Osteocyte (in vitro differentiated cells): ENCODE measurements at regions not wholly inside any gene's neighbourhood (a gene's known extent, or its start where the extent isn't known, plus 50 kb on each side); places are given as distances from the start of the nearest gene placed in this dataset.
"Not testable (repeated sequence)": the region's sequence is repeated elsewhere in the genome, so short reads cannot be mapped to it uniquely, and the experiment has no call there.

Experiments
- DNase-seq: peaks from one replicate; pipeline ENCODE4 v3.0.0; 2021; ENCODE audit warnings: mixed read lengths; ENCODE audit not compliant: unreplicated experiment; ENCODE audit errors: extremely low spot score
- H3K27ac Mint-ChIP-seq: one replicate; pipeline ENCODE4 v1.8.0; 2021; ENCODE audit warnings: mild to moderate bottlenecking, mixed read lengths; ENCODE audit not compliant: unreplicated experiment
- H3K27me3 Mint-ChIP-seq: one replicate; pipeline ENCODE4 v1.8.0; 2021; ENCODE audit warnings: mixed read lengths; ENCODE audit not compliant: unreplicated experiment
- H3K36me3 Mint-ChIP-seq: one replicate; pipeline ENCODE4 v1.8.0; 2021; ENCODE audit warnings: mixed read lengths; ENCODE audit not compliant: unreplicated experiment
- H3K4me1 Mint-ChIP-seq: one replicate; pipeline ENCODE4 v1.8.0; 2021; ENCODE audit warnings: mixed read lengths; ENCODE audit not compliant: unreplicated experiment
- H3K4me3 Mint-ChIP-seq: one replicate; pipeline ENCODE4 v1.8.0; 2021; ENCODE audit warnings: mild to moderate bottlenecking, moderate library complexity, mixed read lengths; ENCODE audit not compliant: unreplicated experiment
- H3K9me3 Mint-ChIP-seq: one replicate; pipeline ENCODE4 v1.8.0; 2021; ENCODE audit warnings: mixed read lengths; ENCODE audit not compliant: unreplicated experiment
- CTCF ChIP-seq: fragments of 200-600 bp; sonication (generic); IDR thresholded peaks from 2 replicates; pipeline ENCODE4 v1.5.0; 2021; ENCODE audit warnings: antibody characterized with exemption, mild to moderate bottlenecking, moderate library complexity

GRCh38 chr4:115505326-115505725 lies 391.9 kb upstream of the NDST4 start:
- H3K4me1 Mint-ChIP-seq = no peaks in the 10 kb centered on the region

GRCh38 chr4:115501656-115502055 lies 388.2 kb upstream of the NDST4 start:
- H3K4me3 Mint-ChIP-seq = no peak overlapping the region
- no peak for DNase-seq
- H3K4me1 Mint-ChIP-seq = no peaks in the 10 kb centered on the region
- no peaks in the 10 kb centered on the region for H3K27me3 Mint-ChIP-seq
- H3K27ac Mint-ChIP-seq = no peak overlapping the region
- no peaks in the 10 kb centered on the region for H3K9me3 Mint-ChIP-seq
- H3K36me3 Mint-ChIP-seq = no peaks in the 10 kb centered on the region
- no peak for TF ChIP-seq CTCF

More at GRCh38 chr4:115505326-115505725, 391.9 kb upstream of the NDST4 start:
- Mint-ChIP-seq H3K4me3 (no peak overlapping the region), H3K9me3 (no peaks in the 10 kb centered on the region), H3K27ac (no peak overlapping the region), H3K27me3 (no peaks in the 10 kb centered on the region), H3K36me3 (no peaks in the 10 kb centered on the region)
- no peak for TF ChIP-seq CTCF
- no peak for DNase-seq

GRCh38 chr4:115493770-115494169 lies 380.4 kb upstream of the NDST4 start:
- not testable (repeated sequence) for H3K4me1 Mint-ChIP-seq

GRCh38 chr4:115491686-115492085 lies 378.3 kb upstream of the NDST4 start:
- Mint-ChIP-seq H3K4me3 (no peak overlapping the region), H3K27ac (no peak overlapping the region)
- TF ChIP-seq CTCF = no peak

More at GRCh38 chr4:115493770-115494169, 380.4 kb upstream of the NDST4 start:
- H3K36me3 Mint-ChIP-seq, H3K4me3 Mint-ChIP-seq, DNase-seq, H3K27ac Mint-ChIP-seq, H3K27me3 Mint-ChIP-seq: not testable (repeated sequence)
- peaks cover 34% of the 10 kb centered on the region for H3K9me3 Mint-ChIP-seq

GRCh38 chr4:115489279-115489678 lies 375.9 kb upstream of the NDST4 start:
- no peaks in the 10 kb centered on the region for H3K27me3 Mint-ChIP-seq
- peaks cover 18% of the 10 kb centered on the region for H3K9me3 Mint-ChIP-seq
- no peaks in the 10 kb centered on the region for H3K36me3 Mint-ChIP-seq
- DNase-seq = no peak
- no peak overlapping the region for H3K4me3 Mint-ChIP-seq
- H3K4me1 Mint-ChIP-seq = no peaks in the 10 kb centered on the region
- no peak for TF ChIP-seq CTCF
- no peak overlapping the region for H3K27ac Mint-ChIP-seq

More at GRCh38 chr4:115491686-115492085, 378.3 kb upstream of the NDST4 start:
- Mint-ChIP-seq H3K36me3 (no peaks in the 10 kb centered on the region), H3K9me3 (peaks cover 34% of the 10 kb centered on the region), H3K4me1 (no peaks in the 10 kb centered on the region), H3K27me3 (no peaks in the 10 kb centered on the region)
- no peak for DNase-seq

- DNase-seq = no peak
- Mint-ChIP-seq H3K27ac (no peak overlapping the region), H3K9me3 (peaks cover 7% of the 10 kb centered on the region)
Measured at GRCh38 chr4:115485402-115485801, 372.0 kb upstream of the NDST4 start.

More at GRCh38 chr4:115485402-115485801, 372.0 kb upstream of the NDST4 start:
- no peak for TF ChIP-seq CTCF
- Mint-ChIP-seq H3K27me3 (no peaks in the 10 kb centered on the region), H3K4me1 (no peaks in the 10 kb centered on the region), H3K36me3 (no peaks in the 10 kb centered on the region), H3K4me3 (no peak overlapping the region)
